Endothelial cell of umbilical vein (primary cell): ENCODE measurements at regions not wholly inside any gene's neighbourhood (a gene's known extent, or its start where the extent isn't known, plus 50 kb on each side); places are given as distances from the start of the nearest gene placed in this dataset.

ENCODE experiments used
- BruUV-seq: library from RNA; stranded (reverse); fragments of 400-500 nt; replicated peaks from 2 replicates; lab custom pipeline; 2021; lab: Mats Ljungman, UMichigan
- CTCF ChIA-PET: fragments of 300-600, 350-600 bp; sonication (Branson Sonifier 250); formaldehyde crosslinking; loops from one replicate; lab custom pipeline; 2021; ENCODE audit warnings: antibody characterized with exemption, inconsistent platforms; lab: Charles Lee
- POLR2A ChIA-PET: fragments of 300-600, 350-600 bp; sonication (Branson Sonifier 250); formaldehyde crosslinking; loops from one replicate; lab custom pipeline; 2021; ENCODE audit warnings: antibody characterized with exemption, inconsistent platforms; lab: Charles Lee
- DNase-seq: peaks from one replicate; pipeline ENCODE4 v3.0.0-alpha.2; 2011; ENCODE audit warnings: low read depth, low spot score
- FAIRE-seq: peaks from 2 replicates; lab custom pipeline; 2011; peaks lifted over from hg19 to GRCh38; lab: Jason Lieb, UNC
- H2AFZ ChIP-seq: 2 replicates; pipeline ENCODE4 v1.6.0; 2012; ENCODE audit warnings: low read depth, low read length, control low read depth, inconsistent platforms
- H3K27ac ChIP-seq: 2 replicates; pipeline ENCODE4 v1.5.1; 2011; ENCODE audit warnings: low read depth, mild to moderate bottlenecking, control low read depth, low read length, moderate library complexity; ENCODE audit not compliant: insufficient read depth
- H3K27me3 ChIP-seq, 2 experiments: 2 replicates each; pipeline versions ENCODE4 v1.6.0 to v1.6.1; 2011; ENCODE audit warnings: low read length in 2 of 2, mixed read lengths in 1 of 2; ENCODE audit not compliant: control insufficient read depth in 2 of 2, insufficient read depth in 2 of 2
- H3K36me3 ChIP-seq, 2 experiments: 2 replicates in 1 of 2; 3 replicates in 1 of 2; pipeline ENCODE4 v1.5.1; 2011; ENCODE audit warnings: low read length in 2 of 2, mild to moderate bottlenecking in 1 of 2, moderate library complexity in 1 of 2; ENCODE audit not compliant: control insufficient read depth in 2 of 2, insufficient read depth in 2 of 2; ENCODE audit errors: extremely low read depth in 1 of 2
- H3K4me1 ChIP-seq: 3 replicates; pipeline ENCODE4 v1.5.1; 2011; ENCODE audit warnings: mild to moderate bottlenecking, low read length; ENCODE audit not compliant: control insufficient read depth, insufficient read depth; ENCODE audit errors: extremely low read depth
- H3K4me2 ChIP-seq: 2 replicates; pipeline ENCODE4 v1.6.1; 2011; ENCODE audit warnings: low read length, control low read depth, mixed read lengths; ENCODE audit not compliant: insufficient read depth
- H3K4me3 ChIP-seq, 3 experiments: fragments of 200-600 bp in 1 of 3; sonication (generic), shearing (Covaris generic) in 1 of 3; replicated peaks in 1 of 3; 2 replicates each; pipeline ENCODE4 v1.5.1; 2011 to 2016; ENCODE audit warnings: control low read depth in 3 of 3, low read length in 3 of 3, mild to moderate bottlenecking in 2 of 3, inconsistent platforms in 1 of 3, low read depth in 1 of 3, moderate library complexity in 1 of 3; ENCODE audit not compliant: insufficient read depth in 1 of 3
- H3K79me2 ChIP-seq: 2 replicates; pipeline ENCODE4 v1.6.0; 2012; ENCODE audit warnings: low read length, inconsistent platforms; ENCODE audit not compliant: control insufficient read depth, insufficient read depth
- H3K9ac ChIP-seq: replicated peaks from 2 replicates; pipeline ENCODE3; 2011; ENCODE audit warnings: low read length, control low read depth; ENCODE audit not compliant: insufficient read depth; ENCODE audit errors: extremely low read depth
- H3K9me1 ChIP-seq: replicated peaks from 3 replicates; pipeline ENCODE4 v1.6.0; 2011; ENCODE audit warnings: mild to moderate bottlenecking, low read length; ENCODE audit not compliant: control insufficient read depth, insufficient read depth; ENCODE audit errors: extremely low read depth
- H3K9me3 ChIP-seq: replicated peaks from 2 replicates; pipeline ENCODE4 v1.5.1; 2012; ENCODE audit warnings: low read length, inconsistent platforms; ENCODE audit not compliant: control insufficient read depth, insufficient read depth
- H4K20me1 ChIP-seq: replicated peaks from 2 replicates; pipeline ENCODE3; 2011; ENCODE audit warnings: mild to moderate bottlenecking, low read length; ENCODE audit not compliant: control insufficient read depth, insufficient read depth; ENCODE audit errors: extremely low read depth
- CTCF ChIP-seq, 2 donors: IDR thresholded peaks; 1 replicate in 1 of 2; 2 replicates in 1 of 2; pipeline ENCODE4 v1.5.1; 2011; ENCODE audit warnings: low read length in 2 of 2, mild to moderate bottlenecking in 2 of 2, moderate library complexity in 2 of 2, control low read depth in 1 of 2, inconsistent platforms in 1 of 2, low read depth in 1 of 2; ENCODE audit not compliant: insufficient read depth in 1 of 2; ENCODE audit errors: extremely low read depth in 1 of 2
- EZH2 ChIP-seq: IDR thresholded peaks from 2 replicates; pipeline ENCODE4 v1.6.1; 2012; ENCODE audit warnings: borderline replicate concordance, low read depth, mild to moderate bottlenecking, moderate library complexity, low read length, inconsistent platforms; ENCODE audit not compliant: severe bottlenecking
- FOS ChIP-seq: IDR thresholded peaks from 2 replicates; pipeline ENCODE4 v1.6.1; 2011; ENCODE audit warnings: mild to moderate bottlenecking, low read length, moderate library complexity, borderline replicate concordance; ENCODE audit not compliant: insufficient read depth
- GATA2 ChIP-seq: IDR thresholded peaks from 2 replicates; pipeline ENCODE4 v1.7.0; 2011; ENCODE audit warnings: low read depth, mild to moderate bottlenecking, moderate library complexity, mixed read lengths, low read length; ENCODE audit not compliant: insufficient read length, insufficient read depth
- JUN ChIP-seq: IDR thresholded peaks from 2 replicates; pipeline ENCODE4 v1.6.1; 2011; ENCODE audit warnings: borderline replicate concordance, low read depth; ENCODE audit not compliant: insufficient read length, insufficient read depth
- MAX ChIP-seq: IDR thresholded peaks from 2 replicates; pipeline ENCODE4 v1.6.1; 2011; ENCODE audit not compliant: insufficient read depth, insufficient read length
- MYC ChIP-seq: IDR thresholded peaks from one replicate; pipeline ENCODE4 v1.6.1; 2011; ENCODE audit warnings: mild to moderate bottlenecking, low read depth, low read length
- POLR2A ChIP-seq: IDR thresholded peaks from 2 replicates; pipeline ENCODE4 v1.6.1; 2012; ENCODE audit warnings: low read depth, mild to moderate bottlenecking, control low read depth, low read length
- POLR2AphosphoS5 ChIP-seq: IDR thresholded peaks from 2 replicates; pipeline ENCODE4 v1.6.1; 2012; ENCODE audit warnings: low read depth, mild to moderate bottlenecking, control low read depth, low read length, moderate library complexity; ENCODE audit not compliant: insufficient read depth
- dilution Hi-C: fragments of 300-500 bp; cut with MboI; formaldehyde crosslinking; loops from one replicate; pipeline ENCODE4 v1.15.0; 2019; ENCODE audit warnings: low sequenced_read_pairs; ENCODE audit not compliant: extremely low pct_ligation_motif_present
- intact Hi-C: fragments of 100-400 bp; cut with micrococcal nuclease; formaldehyde crosslinking; loops from one replicate; pipeline ENCODE4 v1.10.0; 2022

- FAIRE-seq (no peak), DNase-seq (no peak)
- no peaks in the 10 kb centered on the region for H3K4me1 ChIP-seq
- no peak for TF ChIP-seq MYC
- no peak for TF ChIP-seq FOS
- no peak for TF ChIP-seq MAX
- TF ChIP-seq POLR2AphosphoS5: no peak
- TF ChIP-seq POLR2A: no peak
- H3K27ac ChIP-seq: no peak overlapping the region
- dilution Hi-C loops (no loop called here), intact Hi-C loops (no loop called here)
- no peaks in the 10 kb centered on the region for H3K27me3 ChIP-seq
- no peaks in the 10 kb centered on the region for H3K36me3 ChIP-seq
- H3K79me2 ChIP-seq: no peaks in the 10 kb centered on the region
- no TSS peak for BruUV-seq
- H3K9me1 ChIP-seq: no peaks in the 10 kb centered on the region
- no peak overlapping the region for H3K4me3 ChIP-seq
- H3K4me2 ChIP-seq: no peak overlapping the region
- POLR2A ChIA-PET: no interaction called here
- H4K20me1 ChIP-seq: no peaks in the 10 kb centered on the region
- CTCF ChIA-PET: no interaction called here
- no peaks in the 10 kb centered on the region for H3K9me3 ChIP-seq
- no peak overlapping the region for H3K9ac ChIP-seq
- H2AFZ ChIP-seq: no peak overlapping the region
Measured at GRCh38 chrX:122787231-122787630, 396.8 kb upstream of the GRIA3 start.

- no peak for FAIRE-seq
- no peaks in the 10 kb centered on the region for H3K79me2 ChIP-seq
- TF ChIP-seq EZH2 (no peak), GATA2 (no peak), CTCF (IDR thresholded peaks at IDR 0.05; ENCODE audit: extremely low read depth in 1 of 2, insufficient read depth in 1 of 2, low read depth in 1 of 2, low read length in 2 of 2) (no peak), MAX (no peak), JUN (no peak)
- H3K27ac ChIP-seq: no peak overlapping the region
- intact Hi-C loops (no loop called here), dilution Hi-C loops (no loop called here)
- ChIA-PET POLR2A (no interaction called here), CTCF (no interaction called here)
- no peak overlapping the region for H3K4me3 ChIP-seq
- DNase-seq: no peak
- BruUV-seq: no TSS peak
- H3K4me2 ChIP-seq: no peak overlapping the region
- no peaks in the 10 kb centered on the region for H4K20me1 ChIP-seq
- H3K9me1 ChIP-seq: no peaks in the 10 kb centered on the region
- H3K9me3 ChIP-seq: no peaks in the 10 kb centered on the region
- no peak overlapping the region for H3K9ac ChIP-seq
- H2AFZ ChIP-seq: no peak overlapping the region
- H3K4me1 ChIP-seq: no peaks in the 10 kb centered on the region
- no peaks in the 10 kb centered on the region for H3K36me3 ChIP-seq
- no peaks in the 10 kb centered on the region for H3K27me3 ChIP-seq
Measured at GRCh38 chrX:122788216-122788615, 395.9 kb upstream of the GRIA3 start.
